LNCaP clone FGC (cell line): ENCODE measurements at regions not wholly inside any gene's neighbourhood (a gene's known extent, or its start where the extent isn't known, plus 50 kb on each side); places are given as distances from the start of the nearest gene placed in this dataset.

ENCODE experiments used
- DNase-seq: peaks from one replicate; pipeline ENCODE4 v3.0.0-alpha.2; 2011; ENCODE audit warnings: low read depth
- H3K4me3 ChIP-seq: 2 replicates; pipeline ENCODE4 v1.5.1; 2011; ENCODE audit warnings: mild to moderate bottlenecking, low read depth, low read length, control low read depth
- TF ChIP-seq, protein P1 (sequence below): IDR thresholded peaks from 2 replicates; pipeline ENCODE4 v1.5.1; 2012; ENCODE audit warnings: mild to moderate bottlenecking; ENCODE audit not compliant: control insufficient read depth, insufficient read depth; ENCODE audit errors: extremely low read depth

DNA sequence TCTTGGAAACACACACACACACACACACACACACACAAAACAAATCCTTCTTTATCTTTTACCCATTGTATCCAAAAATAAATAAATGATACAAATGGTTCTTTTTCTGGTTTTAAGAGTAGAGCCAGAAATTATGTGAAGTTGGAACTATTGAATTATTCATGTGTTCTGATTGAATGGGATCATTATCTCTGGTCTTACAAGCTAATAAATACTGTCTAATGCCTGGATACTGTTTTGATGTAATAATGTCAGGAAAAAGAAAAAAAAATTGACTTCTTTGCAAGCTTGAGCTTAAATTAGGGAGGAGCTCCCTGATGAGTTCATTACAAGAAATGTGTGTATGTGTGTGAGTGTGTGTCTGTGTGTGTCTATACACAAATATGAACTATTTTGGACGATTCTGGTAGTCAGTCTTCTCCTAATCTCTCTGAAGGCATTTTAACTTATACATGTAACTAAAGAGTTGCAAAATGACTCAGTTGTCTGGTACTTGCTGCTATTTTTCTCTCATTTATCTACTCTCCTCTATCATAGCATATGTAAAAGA lies 507.2 kb upstream of the AGTR1 start:
- DNase-seq: no peak
- TF ChIP-seq, protein P1, sequence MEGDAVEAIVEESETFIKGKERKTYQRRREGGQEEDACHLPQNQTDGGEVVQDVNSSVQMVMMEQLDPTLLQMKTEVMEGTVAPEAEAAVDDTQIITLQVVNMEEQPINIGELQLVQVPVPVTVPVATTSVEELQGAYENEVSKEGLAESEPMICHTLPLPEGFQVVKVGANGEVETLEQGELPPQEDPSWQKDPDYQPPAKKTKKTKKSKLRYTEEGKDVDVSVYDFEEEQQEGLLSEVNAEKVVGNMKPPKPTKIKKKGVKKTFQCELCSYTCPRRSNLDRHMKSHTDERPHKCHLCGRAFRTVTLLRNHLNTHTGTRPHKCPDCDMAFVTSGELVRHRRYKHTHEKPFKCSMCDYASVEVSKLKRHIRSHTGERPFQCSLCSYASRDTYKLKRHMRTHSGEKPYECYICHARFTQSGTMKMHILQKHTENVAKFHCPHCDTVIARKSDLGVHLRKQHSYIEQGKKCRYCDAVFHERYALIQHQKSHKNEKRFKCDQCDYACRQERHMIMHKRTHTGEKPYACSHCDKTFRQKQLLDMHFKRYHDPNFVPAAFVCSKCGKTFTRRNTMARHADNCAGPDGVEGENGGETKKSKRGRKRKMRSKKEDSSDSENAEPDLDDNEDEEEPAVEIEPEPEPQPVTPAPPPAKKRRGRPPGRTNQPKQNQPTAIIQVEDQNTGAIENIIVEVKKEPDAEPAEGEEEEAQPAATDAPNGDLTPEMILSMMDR: no peak
- H3K4me3 ChIP-seq: no peak overlapping the region

DNA sequence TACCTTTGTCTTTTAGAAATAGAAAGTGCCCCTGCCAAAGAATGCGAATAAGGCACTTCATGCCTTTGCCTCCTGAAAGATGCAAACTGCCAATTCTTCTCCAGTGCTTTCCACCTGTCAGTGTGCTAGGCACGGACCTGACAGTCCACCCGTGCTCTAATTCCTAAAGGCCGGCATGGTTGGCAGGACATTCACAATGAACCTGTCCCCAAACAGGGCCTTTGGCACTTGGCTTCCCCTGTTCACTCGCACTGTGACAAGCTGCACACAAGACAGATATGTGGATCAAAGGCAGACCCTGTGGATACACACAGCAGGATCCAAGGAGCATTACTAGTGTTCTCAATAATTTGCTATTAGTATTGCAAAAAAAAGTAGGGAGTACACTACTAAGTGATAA lies 505.7 kb upstream of the AGTR1 start:
- TF ChIP-seq, protein P1: no peak
- no peak overlapping the region for H3K4me3 ChIP-seq
- no peak for DNase-seq

DNA sequence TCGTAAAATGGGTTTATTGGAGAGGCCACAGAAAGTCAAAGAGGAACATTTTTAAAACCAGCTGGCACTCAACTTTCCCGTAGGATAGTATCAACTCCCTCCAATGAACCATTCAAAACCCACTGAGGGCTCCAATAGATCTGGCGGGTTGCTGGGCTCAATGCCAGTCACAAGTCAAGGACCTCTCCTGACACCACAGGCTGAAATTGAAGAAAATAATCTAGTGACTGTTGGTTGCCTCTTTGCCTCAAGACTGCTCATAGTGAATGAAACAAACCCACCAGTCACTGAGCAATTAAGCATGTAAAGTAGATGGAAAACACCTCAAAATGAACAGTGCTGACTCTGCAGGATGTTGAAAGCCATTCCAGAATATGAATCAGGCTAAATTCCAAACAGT lies 500.6 kb upstream of the AGTR1 start:
- no peak for DNase-seq
- H3K4me3 ChIP-seq: no peak overlapping the region
- TF ChIP-seq, protein P1: no peak

DNA sequence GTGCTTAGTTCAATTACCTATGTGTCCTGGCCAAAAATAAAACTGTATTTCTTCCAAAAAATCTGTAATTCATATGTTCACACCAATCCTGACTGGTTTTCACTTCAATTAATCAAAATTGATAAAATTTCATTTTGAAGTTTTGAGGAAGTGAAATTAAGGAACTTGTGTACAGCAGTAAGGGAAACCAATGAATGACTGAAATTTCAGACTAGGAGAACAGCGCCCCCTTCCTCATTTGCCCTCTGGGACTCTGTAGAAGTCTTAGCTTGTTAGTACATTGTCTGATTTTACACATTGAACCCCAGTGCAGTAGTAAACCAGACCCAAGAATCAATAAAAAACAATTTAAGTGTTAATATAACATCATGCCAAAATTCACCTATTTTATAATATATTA lies 495.3 kb upstream of the AGTR1 start:
- H3K4me3 ChIP-seq: no peak overlapping the region
- DNase-seq: no peak
- TF ChIP-seq, protein P1: no peak

DNA sequence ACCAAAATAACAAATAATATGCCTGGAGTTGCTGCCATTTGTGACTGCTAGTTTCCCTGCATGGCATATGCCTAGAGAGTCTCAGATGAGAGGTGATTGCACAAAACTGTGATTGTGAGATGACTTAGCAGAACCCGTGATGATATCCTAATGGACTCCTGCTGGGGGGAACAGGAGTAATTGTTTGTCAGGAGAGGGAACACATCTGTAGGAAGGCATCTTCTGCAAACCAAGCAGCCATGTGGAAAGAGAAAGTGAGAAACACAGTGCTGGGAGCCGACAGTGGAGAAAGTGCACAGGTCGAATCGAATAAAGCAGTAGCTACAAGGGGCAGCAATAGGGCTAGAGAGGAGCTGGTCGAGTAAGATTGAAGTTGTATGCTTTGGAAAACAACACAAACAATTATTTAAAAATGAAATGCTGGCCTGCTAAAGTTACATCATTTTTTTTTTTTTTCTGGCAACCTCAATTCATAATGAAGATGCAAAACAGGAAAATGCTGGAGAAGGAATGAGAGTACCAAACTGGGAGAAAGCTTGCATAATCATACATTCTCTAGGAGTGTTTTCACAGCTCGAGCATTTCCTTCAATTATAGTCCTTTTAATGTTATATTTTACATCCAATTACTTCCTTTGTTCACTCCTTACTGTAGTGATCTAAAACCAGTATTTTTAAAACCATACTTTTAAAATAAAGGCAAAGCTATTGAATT lies 494.2 kb upstream of the AGTR1 start:
- no peak overlapping the region for H3K4me3 ChIP-seq
- DNase-seq: no peak
- TF ChIP-seq, protein P1: no peak

DNA sequence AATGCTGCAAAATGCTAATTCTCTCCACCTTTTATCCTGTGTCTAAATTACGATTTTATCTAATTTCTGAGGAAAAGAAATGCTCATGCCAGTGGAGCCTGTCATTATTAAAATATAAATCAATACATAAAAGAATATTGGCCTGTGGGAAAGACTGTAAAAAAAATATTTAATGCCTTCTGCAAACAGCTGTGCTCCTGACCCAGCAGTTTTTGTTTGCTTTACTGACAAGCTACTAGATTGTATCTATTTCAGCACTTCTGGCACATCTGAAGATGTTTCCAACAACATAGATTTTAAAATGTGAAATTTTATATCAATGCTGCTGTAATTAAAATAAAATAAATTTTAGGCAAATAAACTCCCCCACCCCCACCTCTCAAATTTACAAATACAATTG lies 493.6 kb upstream of the AGTR1 start:
- no peak overlapping the region for H3K4me3 ChIP-seq
- TF ChIP-seq, protein P1: no peak
- DNase-seq: peak; percentile 82

DNA sequence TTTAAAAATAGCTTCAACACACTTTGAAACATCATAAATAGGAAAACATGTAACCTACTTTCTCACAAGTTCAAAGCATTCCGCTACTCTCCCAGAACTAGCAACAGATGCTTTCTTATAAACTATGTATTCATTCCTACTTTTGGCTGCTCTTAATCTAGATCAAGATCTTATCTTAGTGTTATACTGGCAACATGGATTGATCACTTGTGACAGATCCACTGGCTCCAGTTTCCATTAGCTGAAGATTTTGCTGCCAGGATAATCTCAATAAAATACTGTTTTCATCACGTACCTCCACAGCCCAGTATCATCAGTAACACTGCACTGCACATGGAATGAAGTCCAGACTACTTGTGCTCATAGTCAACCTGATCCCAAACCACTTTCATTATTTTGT lies 491.7 kb upstream of the AGTR1 start:
- no peak overlapping the region for H3K4me3 ChIP-seq
- DNase-seq: peak; percentile 51
- TF ChIP-seq, protein P1: no peak
